ENCODE measurements at regions not wholly inside any gene's neighbourhood (a gene's known extent, or its start where the extent isn't known, plus 50 kb on each side); places are given as distances from the start of the nearest gene placed in this dataset.
"Not testable (repeated sequence)": the region's sequence is repeated elsewhere in the genome, so short reads cannot be mapped to it uniquely, and the experiment has no call there.

DNA sequence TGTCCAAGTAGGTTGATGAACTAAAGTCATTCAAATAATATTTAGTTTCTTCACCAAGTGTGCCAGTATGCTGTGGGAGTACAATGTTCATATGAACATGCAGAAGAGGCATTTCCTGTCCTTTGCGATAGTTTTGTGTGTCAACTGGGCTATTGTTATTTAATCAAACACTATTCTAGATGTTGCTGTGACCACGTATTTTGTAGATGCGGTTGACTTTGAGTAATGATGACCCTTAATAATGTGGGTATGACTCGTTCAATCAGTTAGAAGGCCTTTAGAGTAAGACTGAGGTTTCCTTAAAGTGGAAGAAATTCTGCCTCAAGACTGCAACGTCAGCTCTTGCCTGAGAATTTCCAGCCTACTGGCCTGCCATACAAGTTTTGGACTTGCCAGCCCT is 470.7 kb upstream of the CBLB start:
- DNase-seq (ENCODE audit: low spot score) (peak; percentile 22), FAIRE-seq (no peak)

DNA sequence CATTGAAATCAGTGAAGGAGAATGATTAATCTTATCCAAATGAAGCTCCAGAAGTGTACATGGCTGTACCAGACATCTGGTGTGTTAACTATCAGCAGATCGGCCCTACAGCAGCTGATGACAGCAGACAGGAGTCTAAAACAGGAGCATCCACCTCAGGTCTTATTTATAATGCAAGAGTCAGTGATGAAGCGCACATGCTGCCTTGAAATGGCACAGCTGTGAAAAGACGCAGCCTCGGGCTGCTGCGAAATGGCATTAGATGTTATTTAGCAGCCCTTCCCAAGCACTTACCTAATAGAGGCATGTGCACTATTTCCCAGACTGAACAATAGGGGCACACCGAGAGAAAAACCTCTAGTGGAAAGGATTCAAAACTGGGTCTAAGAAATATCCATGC is 472.3 kb upstream of the CBLB start:
- FAIRE-seq = no peak
- DNase-seq (ENCODE audit: low spot score) = no peak

DNA sequence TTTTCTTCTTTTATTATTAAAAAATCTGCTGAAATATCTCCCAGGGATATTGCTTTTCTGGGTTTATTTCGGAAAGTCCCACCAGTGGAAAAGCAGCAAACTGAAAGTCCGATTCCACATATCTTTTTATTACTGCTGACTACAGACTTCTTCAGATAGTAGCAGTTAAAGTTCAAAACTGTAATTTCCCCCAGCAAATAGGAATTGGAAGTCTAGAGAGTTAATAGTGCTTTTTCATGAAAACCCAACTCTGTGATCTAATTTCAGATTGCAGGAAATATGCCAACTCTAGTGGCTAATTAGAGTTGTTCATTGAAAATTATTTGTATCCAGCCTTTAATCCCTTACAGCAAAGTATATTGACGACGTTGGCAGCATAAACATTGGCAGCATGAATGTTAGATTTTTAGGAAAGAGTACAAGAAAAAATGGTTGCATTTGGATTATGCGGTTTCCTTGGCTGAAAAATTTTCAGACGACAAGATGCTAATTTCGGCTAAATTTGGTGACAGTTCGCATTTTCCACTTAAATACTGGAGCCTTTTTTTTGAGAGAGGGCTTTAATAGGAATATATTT is 472.9 kb upstream of the CBLB start:
- no peak for FAIRE-seq
- no peak for DNase-seq (ENCODE audit: low spot score)

DNA sequence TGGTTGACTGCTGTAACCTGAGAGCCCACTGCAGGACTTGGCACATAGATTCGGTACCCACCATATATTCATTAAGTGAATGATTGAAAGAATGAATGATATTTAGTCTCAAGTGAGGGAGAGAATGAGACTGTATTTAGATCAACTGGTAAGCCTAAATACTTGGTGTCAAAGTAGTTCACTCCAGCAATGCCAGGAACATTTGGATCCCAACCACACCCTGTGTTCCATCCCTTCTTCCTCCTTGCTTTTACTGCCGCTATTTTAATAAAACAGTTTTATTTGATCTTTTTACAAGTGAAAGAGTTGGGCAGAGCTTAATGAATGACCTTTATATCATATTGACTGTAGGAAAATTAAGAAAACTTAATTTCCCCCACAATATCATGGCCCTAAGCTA is 473.6 kb upstream of the CBLB start:
- FAIRE-seq = no peak
- no peak for DNase-seq (ENCODE audit: low spot score)

DNA sequence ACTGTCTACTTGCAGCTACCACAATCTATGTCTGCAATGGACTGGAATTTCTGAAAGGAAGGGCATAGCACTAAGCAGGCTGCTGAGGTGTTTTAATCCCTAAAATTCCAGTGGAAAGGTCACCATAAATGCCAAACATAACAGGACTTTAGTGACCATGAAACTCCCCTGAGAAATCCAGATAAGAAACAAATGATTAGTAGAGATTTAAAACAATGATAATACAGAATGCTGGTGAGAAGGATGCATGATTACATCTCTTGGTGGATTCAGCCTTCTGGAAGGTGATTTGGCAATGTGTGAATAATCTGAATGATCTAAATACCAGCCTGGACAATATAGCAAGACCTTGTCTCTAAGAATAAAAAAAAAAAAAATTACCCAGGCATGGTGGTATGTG is 475.0 kb upstream of the CBLB start:
- DNase-seq (ENCODE audit: low spot score) (peak; percentile 36), FAIRE-seq (peak; percentile 10)

DNA sequence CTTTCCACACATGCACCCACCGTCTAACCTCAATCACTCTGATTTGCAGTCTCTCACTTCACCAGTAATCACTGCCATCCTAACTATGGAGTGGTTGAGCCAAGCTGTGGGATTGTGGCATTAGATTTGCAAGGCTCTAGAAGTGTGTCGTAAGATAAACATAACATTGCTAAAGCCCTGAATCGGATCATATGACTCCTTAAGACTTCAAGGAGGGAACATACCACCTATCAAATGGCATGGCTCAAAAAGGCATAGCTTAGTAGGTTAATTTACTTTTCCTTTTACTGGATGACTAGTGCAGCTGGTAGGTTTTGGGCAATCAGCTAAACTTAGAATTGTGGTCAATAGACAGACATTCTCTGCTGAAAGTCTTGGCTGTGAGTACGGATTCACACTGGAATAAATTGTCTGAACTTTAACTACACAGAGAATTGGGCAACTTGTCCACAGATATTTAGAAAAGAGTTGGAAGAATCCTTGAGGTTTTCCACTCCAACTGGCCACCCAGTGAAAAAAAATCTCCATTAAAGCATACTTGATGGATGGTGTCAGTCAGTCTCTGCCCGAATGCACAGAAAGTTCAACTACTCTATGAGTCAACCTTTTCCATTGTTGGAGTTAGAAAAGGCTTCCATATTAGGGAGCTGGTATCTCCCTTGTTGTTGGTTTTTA is 476.7 kb upstream of the CBLB start:
- peak; percentile 99 for FAIRE-seq
- peak; percentile 97 for DNase-seq (ENCODE audit: low spot score)

DNA sequence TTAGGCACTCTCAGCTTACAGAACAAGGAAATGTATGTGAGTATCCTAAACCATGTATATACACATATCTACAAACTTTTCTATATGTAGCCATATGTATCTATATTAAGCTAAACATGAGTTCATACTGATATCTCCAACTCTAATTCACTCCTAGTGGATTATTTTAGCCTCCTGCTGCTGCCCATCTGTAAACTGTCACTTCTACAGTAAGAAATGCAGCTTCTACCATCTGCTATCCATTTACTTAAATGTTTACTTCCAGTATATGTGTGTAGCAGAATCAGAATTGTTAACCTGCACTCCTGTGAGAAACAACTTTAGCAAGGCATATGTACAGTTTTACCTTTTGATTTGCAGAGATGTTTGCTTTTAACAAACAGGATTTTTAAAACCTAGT is 478.5 kb upstream of the CBLB start:
- FAIRE-seq = no peak
- DNase-seq (ENCODE audit: low spot score) = no peak

DNA sequence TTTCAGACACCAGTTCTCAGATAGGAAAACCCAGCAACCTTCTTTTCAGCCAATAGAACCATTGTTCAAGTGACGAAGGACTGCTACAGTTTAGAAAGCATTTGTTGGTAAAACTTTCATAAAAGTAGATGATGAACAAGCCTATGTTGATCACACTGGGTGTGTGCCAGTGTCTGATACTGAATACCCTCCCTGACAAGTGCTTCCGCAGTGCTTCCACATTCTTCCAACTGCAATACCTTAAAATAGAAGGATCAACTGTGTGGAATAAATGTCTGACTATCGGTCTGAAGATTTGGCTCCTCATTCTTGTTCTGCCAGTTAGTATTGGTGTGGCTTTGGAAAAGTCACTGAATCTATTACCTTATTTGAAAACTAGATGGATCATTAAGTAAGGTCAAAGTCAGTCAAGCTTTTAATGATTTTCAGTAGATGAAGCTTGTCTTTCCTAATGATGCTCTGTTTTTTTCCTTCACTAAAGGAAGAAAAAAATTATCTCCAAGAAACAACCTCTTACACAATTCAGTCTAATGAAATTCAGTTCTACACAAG is 479.4 kb upstream of the CBLB start:
- no peak for DNase-seq (ENCODE audit: low spot score)
- peak; percentile 87 for FAIRE-seq

DNA sequence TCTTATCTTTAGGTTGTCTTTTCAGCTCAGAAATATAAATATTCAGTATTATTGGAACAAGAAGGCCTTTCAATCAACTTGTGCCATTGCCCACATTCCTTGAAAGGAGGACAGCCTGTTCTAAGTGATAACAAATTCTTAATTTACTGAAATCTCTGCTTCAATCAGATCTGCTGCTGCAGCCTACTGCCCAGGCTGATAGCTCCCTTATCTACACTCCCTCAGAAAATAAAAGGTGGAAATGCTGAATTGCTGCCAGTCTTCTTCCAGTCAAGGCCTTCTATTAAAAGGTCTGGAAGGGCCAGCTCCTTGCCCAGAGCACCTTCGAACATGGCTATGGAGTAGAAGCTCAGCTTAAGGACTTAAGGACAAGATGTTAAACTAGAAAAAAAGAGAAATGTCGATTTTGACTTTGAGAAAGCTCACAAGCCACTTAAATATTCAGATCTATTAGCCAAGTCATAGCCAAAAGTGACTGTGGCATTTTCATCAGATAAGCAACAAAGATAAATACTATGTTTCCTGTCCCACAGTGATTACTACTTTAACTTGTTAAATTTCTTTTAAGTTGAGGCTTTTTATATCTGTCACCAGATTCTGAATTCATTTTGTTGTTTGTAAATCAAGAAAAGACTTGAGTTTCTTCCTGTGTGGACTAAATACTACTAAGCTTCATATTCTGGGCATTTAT is 480.5 kb upstream of the CBLB start:
- no peak for FAIRE-seq
- DNase-seq (ENCODE audit: low spot score) = no peak

DNA sequence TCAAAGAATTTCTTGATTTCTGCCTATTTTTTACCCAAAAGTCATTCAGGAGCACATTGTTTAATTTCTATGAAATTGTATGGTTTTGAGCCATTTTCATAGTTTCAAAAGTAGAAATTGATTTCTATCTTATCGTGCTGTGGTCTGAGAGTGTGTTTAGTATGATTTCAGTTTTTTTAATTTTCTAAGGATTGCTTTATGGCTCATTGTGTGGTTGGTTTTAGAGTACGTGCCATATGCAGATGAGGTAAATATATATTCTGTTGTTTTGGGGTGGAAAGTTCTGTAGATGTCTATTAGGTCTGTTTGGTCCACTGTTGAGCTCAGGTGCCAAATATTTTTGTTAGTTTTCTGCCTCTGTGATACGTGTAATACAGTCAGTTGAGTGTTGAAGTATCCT is 487.1 kb upstream of the CBLB start:
- no peak for DNase-seq (ENCODE audit: low spot score)
- FAIRE-seq = no peak

DNA sequence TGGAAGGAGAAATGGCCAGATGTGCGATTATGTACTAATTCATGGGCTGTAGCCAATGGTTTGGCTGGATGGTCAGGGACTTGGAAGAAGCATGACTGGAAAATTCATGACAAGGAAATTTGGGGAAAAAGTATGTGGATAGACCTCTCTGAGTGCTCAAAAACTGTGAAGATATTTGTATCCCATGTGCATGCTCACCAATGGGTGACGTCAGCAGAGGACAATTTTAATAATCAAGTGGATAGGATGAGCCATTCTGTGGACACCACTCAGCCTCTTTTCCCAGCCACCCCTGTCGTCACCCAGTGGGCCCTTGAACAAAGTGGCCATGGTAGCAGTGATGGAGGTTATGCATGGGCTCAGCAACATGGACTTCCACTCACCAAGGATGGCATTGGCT is 490.9 kb upstream of the CBLB start:
- FAIRE-seq (no peak), DNase-seq (ENCODE audit: low spot score) (no peak)

DNA sequence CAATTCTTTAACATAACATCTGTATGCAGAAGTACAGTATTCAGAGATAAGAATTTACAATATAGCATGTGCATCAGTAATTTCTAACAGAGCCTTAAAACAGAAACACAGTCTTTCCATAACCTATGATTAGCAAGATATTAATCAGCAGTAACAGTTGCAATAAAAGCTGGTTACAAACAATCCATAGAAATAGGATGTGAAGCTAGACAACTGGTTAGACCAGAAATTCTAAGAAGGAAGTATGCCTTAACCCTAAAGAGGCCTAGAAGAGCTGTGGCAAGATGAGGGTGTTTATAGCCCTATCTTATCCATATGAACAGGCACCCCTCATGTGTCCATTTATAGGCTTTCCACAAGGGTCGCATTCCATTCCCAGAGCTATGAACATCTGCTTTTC is 492.1 kb upstream of the CBLB start:
- not testable (repeated sequence) for FAIRE-seq; DNase-seq (ENCODE audit: low spot score)

DNA sequence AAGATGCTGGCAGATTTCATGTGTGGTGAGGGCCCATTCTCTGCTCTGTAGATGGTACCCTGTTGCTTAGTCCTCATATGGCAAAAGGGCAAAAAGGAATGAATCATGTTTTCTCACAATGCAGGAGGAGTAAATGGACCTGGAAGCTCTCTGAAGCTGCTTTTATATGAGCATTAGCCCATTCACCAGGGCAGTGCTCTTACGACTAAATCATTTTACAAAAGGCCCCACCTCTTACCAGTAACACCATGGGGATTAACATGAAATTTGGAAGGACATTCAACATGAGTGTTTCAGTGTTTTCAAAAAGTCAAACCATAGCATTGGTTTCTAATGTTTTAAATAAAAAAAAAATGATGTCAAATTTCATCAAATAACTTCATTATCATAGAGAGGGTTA is 495.7 kb upstream of the CBLB start:
- no peak for FAIRE-seq
- no peak for DNase-seq (ENCODE audit: low spot score)

DNA sequence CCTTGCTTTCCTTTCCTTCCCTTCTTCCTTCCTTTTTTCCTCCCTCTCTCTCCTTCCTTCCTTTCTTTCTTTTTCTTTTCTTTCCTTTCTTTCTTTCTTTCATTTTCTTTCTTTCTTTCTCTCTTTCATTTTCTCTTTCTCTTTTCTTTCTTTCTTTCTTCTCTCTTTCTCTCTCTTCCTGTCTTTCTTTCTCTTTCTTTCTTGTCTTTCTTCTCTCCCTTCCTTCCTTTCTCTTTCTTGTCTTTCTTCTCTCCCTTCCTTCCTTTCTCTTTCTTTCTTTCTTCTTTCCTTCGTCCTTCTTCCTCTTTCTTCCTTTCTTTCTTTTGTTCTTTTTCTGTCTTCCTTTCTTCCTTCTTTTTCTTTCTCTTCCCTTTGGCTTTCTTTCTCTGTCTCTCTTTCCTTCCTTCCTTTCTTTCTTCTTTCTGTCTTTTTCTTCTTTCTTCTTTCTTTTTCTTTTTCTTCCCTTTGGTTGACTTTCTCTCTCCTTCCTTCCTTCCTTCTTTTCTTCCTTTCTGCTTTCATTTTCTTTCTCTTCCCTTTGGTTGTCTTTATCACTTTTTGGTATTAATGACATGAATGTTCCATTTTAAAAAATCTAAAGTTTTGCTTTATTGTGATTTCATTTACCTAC is 496.4 kb upstream of the CBLB start:
- FAIRE-seq (no peak), DNase-seq (ENCODE audit: low spot score) (no peak)

DNA sequence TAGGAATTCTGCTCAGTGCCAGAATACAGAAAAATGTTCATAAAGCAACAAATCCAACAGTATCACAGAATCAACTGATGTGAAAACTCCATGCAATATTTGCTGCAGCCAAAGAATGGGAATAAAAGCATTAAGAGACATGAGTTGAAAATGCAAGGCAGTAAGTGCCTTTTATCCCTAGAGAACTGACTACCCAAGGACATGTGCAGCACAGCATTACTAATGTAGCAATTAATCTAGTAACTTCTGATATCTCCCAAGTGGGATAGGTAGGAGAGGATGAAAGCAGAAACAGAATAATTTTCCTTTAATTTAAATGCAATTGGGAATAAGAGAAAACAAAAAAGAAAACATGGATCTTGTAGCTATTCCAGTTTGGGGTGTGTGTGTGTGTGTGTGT is 497.5 kb upstream of the CBLB start:
- DNase-seq (ENCODE audit: low spot score) (no peak), FAIRE-seq (no peak)

DNA sequence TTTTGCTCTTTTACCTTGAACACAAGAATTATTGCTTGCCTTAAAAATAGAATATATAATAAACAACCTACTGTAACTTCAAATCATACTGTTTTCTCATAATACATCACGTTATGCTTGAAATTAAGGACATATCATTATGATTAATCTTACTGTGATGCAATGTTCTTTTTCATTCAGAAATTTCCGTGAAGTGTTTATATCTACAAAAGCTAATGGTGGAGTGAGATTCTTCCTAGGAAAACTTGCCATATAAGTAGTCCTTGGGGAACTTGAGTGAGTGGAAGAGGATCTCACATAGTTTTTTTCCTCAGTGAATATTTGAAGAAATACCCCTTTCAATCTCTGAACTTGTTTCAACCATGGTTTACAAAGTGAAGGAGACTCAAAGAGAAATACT is 498.7 kb upstream of the CBLB start:
- FAIRE-seq = no peak
- DNase-seq (ENCODE audit: low spot score) = no peak

DNA sequence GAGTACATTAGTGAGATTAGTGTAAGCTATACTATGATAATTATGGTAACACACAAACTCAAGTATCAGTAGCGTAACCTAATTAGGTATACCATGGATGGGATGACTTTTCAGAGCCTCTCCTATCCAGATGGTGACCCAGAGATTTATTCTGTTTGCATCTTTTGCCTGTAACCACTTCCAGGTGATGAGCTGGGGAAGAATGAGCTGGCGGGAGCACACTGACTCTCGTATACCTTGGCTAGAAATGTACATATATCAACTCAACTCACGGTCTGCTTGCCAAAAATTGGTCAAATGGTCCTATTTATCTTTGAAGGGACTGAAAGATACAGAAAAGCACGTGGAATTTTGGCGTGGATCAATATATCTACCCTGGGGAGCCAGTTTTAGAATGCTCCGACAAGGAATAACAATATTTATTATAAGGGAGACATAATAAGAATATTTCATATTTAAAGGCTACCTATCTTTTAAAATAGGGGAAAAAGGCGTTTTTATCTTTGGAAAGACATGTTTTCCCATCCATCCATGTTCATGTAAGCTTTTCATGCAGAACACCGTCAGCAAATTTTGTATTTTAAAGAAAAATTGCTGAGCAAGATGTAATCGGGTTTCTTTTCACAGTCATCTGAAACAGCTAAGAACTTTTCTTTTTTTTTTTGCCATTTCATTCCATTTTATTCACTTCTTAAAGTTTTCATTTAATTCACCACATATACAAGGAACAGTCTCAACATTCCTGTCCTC is 502.6 kb upstream of the CBLB start:
- DNase-seq (ENCODE audit: low spot score) = no peak
- no peak for FAIRE-seq

DNA sequence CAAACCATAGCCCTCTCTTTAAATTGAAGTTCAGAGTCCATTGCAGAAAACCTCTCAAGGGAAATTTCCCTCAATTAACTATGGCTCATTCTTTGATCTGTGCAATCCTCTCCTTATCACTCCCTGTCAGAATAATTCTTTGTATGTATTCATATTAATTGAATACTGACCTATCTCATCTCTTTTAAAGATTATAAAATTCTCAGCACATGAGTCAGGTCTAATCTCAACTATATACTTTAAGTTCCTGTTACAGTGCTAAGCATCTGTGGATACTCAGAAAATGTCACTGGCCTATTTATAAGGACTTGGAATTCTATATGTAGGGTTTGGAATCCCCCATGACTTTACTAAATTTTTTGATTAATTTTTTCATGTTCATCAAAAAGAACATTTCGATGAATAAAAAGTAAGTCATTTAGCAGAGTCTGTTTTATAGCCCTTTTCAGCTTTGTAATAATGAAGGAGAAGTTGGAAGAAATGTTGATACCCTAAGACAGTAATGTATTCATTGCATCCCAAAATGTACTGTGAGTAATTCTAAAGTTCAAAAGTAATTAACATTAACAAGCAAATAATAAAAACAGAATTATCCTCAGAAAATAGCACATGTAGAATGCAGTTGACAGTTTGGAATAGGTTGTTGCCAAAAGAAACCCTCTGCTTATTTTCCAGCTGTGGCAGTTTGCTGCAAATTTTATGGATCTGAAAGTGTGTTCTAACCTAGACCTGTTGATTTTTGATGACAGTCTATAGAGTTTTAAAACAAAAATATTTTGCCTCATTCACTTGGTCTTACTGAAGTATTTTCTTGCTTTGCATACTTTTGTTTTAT is 503.4 kb upstream of the CBLB start:
- DNase-seq (ENCODE audit: low spot score) (no peak), FAIRE-seq (no peak)

DNA sequence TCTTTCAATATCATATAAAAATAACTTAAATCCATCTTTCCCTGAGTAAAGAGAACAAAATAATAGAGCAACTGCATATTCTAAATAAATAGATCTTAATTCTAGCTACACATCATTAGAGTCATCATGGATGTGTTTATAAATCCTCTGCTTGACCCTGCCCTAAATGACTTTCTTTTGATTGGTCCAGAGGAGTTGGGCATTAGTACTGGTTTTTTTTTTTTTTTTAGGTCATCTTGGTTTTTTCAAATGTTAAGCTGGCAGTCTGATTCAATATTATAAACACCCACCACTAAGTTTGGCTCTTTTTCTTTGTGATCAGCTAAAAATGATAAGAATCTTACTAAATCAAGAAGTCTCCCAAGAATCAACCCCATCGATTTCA is 504.0 kb upstream of the CBLB start:
- FAIRE-seq (no peak), DNase-seq (ENCODE audit: low spot score) (no peak)

DNA sequence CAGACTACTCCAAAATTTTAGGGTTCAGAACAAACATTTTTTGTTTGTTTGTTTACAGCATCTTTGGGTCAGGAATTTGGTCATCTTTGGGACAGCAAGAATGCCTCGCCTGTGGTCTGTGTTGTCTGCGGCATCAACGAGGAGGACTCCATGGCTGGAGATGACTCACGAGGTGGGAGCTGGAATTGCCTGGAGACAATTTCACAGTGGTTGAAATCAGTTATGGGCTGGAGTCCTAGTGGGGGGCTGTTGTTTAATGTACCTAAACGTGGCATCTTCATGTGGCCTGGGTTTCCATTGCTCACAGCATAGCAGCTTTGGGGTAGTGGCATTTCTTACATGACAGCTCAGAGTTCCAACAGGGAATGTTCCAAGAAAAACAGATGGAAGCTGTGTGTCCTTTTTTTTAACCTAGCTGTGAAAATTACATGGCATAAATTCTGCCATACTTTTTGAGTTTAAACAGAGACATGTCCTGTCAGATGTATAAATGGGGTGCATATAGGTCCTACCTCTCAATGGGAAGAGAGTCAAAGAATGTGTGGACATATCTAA is 507.3 kb upstream of the CBLB start:
- FAIRE-seq (peak; percentile 63), DNase-seq (ENCODE audit: low spot score) (peak; percentile 58)
